Coronary artery (tissue), 2 donors: ENCODE measurements at regions not wholly inside any gene's neighbourhood (a gene's known extent, or its start where the extent isn't known, plus 50 kb on each side); places are given as distances from the start of the nearest gene placed in this dataset.

Experiments used
- DNase-seq: peaks from one replicate; pipeline ENCODE4 v3.0.0-alpha.2; 2017; ENCODE audit warnings: low spot score
- H3K27ac ChIP-seq, 2 donors: fragments of 200-600 bp; sonication (generic); one replicate each; pipeline ENCODE4 v1.5.1; 2016 to 2019
- H3K4me3 ChIP-seq: fragments of 200-600 bp; sonication (generic); 2 replicates; pipeline ENCODE4 v1.5.1; 2016; ENCODE audit warnings: mild to moderate bottlenecking, moderate library complexity
- CTCF ChIP-seq: fragments of 200-600 bp; sonication (generic); IDR thresholded peaks from one replicate; pipeline ENCODE4 v1.5.1; 2019; ENCODE audit warnings: antibody characterized with exemption

GRCh38 chr12:22991250-22991844, 366.4 kb downstream of the ETNK1 start:
- no peak for DNase-seq
- no peak overlapping the region for H3K4me3 ChIP-seq
- no peak overlapping the region for H3K27ac ChIP-seq
- no peak for TF ChIP-seq CTCF

- TF ChIP-seq CTCF, result no peak
Measured at GRCh38 chr12:22993609-22994315, 368.8 kb downstream of the ETNK1 start.

GRCh38 chr12:22994316-22994675, 369.3 kb downstream of the ETNK1 start:
- DNase-seq, result no peak
- no peak for TF ChIP-seq CTCF
- Histone ChIP-seq H3K4me3 (no peak overlapping the region), H3K27ac (no peak overlapping the region)

More at GRCh38 chr12:22993609-22994315, 368.8 kb downstream of the ETNK1 start:
- no peak overlapping the region for H3K27ac ChIP-seq
- no peak overlapping the region for H3K4me3 ChIP-seq
- no peak for DNase-seq

GRCh38 chr12:23001487-23001886, 376.5 kb downstream of the ETNK1 start:
- DNase-seq, result no peak
- Histone ChIP-seq H3K4me3 (no peak overlapping the region), H3K27ac (no peak overlapping the region)
- no peak for TF ChIP-seq CTCF

GRCh38 chr12:23002381-23002780, 377.4 kb downstream of the ETNK1 start:
- no peak for TF ChIP-seq CTCF
- DNase-seq, result no peak
- H3K27ac ChIP-seq, result no peak overlapping the region
- no peak overlapping the region for H3K4me3 ChIP-seq

- Histone ChIP-seq H3K4me3 (no peak overlapping the region), H3K27ac (peak overlapping the region in 1 of 2 donors; percentile 31)
- no peak for TF ChIP-seq CTCF
- DNase-seq, result no peak
Measured at GRCh38 chr12:23004473-23005020, 379.6 kb downstream of the ETNK1 start.

GRCh38 chr12:23005387-23005786, 380.4 kb downstream of the ETNK1 start:
- no peak overlapping the region for H3K27ac ChIP-seq
- no peak for TF ChIP-seq CTCF
- H3K4me3 ChIP-seq, result no peak overlapping the region
- no peak for DNase-seq
